ENCODE measurements at regions not wholly inside any gene's neighbourhood (a gene's known extent, or its start where the extent isn't known, plus 50 kb on each side); places are given as distances from the start of the nearest gene placed in this dataset.

GRCh38 chr9:29228558-29228957 is 1655.3 kb upstream of the C9orf72 start:
- Histone ChIP-seq H2BK120ac (ENCODE audit: insufficient read depth, low read length, poor library complexity) (no peak overlapping the region), H2AFZ (ENCODE audit: insufficient read depth, low read length, poor library complexity) (no peak overlapping the region), H3K9me3 (ENCODE audit: insufficient read depth, low read depth, low read length) (no peaks in the 10 kb centered on the region), H3K79me2 (ENCODE audit: control insufficient read depth, insufficient read depth, low read length, poor library complexity) (no peaks in the 10 kb centered on the region), H4K12ac (ENCODE audit: low read depth, low read length) (no peak overlapping the region), H3K18ac (ENCODE audit: low read length) (no peak overlapping the region), H3K4ac (ENCODE audit: low read depth, low read length) (no peak overlapping the region), H3K23ac (ENCODE audit: low read length) (no peak overlapping the region), H3K27ac (ENCODE audit: low read depth, low read length) (no peak overlapping the region), H2BK5ac (ENCODE audit: low read depth, low read length, poor library complexity) (no peak overlapping the region), H3K9ac (ENCODE audit: low read length) (no peak overlapping the region), H2BK12ac (ENCODE audit: low read length) (no peak overlapping the region), H3K36me3 (ENCODE audit: control insufficient read depth in 1 of 2, insufficient read depth in 2 of 2, low read length in 2 of 2) (no peaks in the 10 kb centered on the region), H3K79me1 (ENCODE audit: low read length) (no peaks in the 10 kb centered on the region), H3K4me2 (ENCODE audit: low read length) (no peak overlapping the region), H4K8ac (ENCODE audit: low read depth, low read length) (no peak overlapping the region), H3K4me3 (ENCODE audit: low read depth, low read length) (no peak overlapping the region), H3K27me3 (ENCODE audit: insufficient read depth, low read length) (no peaks in the 10 kb centered on the region), H3K4me1 (ENCODE audit: control insufficient read depth in 1 of 2, insufficient read depth in 2 of 2, low read length in 2 of 2) (no peaks in the 10 kb centered on the region), H4K91ac (ENCODE audit: low read depth, low read length) (no peak overlapping the region), H2AK5ac (ENCODE audit: low read length) (no peak overlapping the region), H3K14ac (ENCODE audit: low read length) (no peak overlapping the region)
- no CpG with 5 or more reads among the region's 2 CpGs for WGBS (ENCODE audit: extremely low coverage, insufficient coverage, insufficient read length)
- no peak for DNase-seq

- Histone ChIP-seq H3K27ac (ENCODE audit: low read depth, low read length) (no peak overlapping the region), H3K9ac (ENCODE audit: low read length) (no peak overlapping the region), H3K4me1 (ENCODE audit: control insufficient read depth in 1 of 2, insufficient read depth in 2 of 2, low read length in 2 of 2) (no peaks in the 10 kb centered on the region), H4K8ac (ENCODE audit: low read depth, low read length) (no peak overlapping the region), H2BK120ac (ENCODE audit: insufficient read depth, low read length, poor library complexity) (no peak overlapping the region), H3K4me3 (ENCODE audit: low read depth, low read length) (no peak overlapping the region), H3K36me3 (ENCODE audit: control insufficient read depth in 1 of 2, insufficient read depth in 2 of 2, low read length in 2 of 2) (no peaks in the 10 kb centered on the region), H3K4me2 (ENCODE audit: low read length) (no peak overlapping the region), H3K14ac (ENCODE audit: low read length) (no peak overlapping the region), H4K12ac (ENCODE audit: low read depth, low read length) (no peak overlapping the region), H3K27me3 (ENCODE audit: insufficient read depth, low read length) (no peaks in the 10 kb centered on the region), H3K23ac (ENCODE audit: low read length) (no peak overlapping the region), H4K91ac (ENCODE audit: low read depth, low read length) (no peak overlapping the region), H2AK5ac (ENCODE audit: low read length) (no peak overlapping the region), H3K79me1 (ENCODE audit: low read length) (no peaks in the 10 kb centered on the region), H3K79me2 (ENCODE audit: control insufficient read depth, insufficient read depth, low read length, poor library complexity) (no peaks in the 10 kb centered on the region), H3K9me3 (ENCODE audit: insufficient read depth, low read depth, low read length) (no peaks in the 10 kb centered on the region), H2BK5ac (ENCODE audit: low read depth, low read length, poor library complexity) (no peak overlapping the region), H2BK12ac (ENCODE audit: low read length) (no peak overlapping the region), H3K4ac (ENCODE audit: low read depth, low read length) (no peak overlapping the region), H2AFZ (ENCODE audit: insufficient read depth, low read length, poor library complexity) (no peak overlapping the region), H3K18ac (ENCODE audit: low read length) (no peak overlapping the region)
- WGBS (ENCODE audit: extremely low coverage, insufficient coverage, insufficient read length) = no CpG with 5 or more reads among the region's 2 CpGs
- no peak for DNase-seq
Observed at GRCh38 chr9:29230931-29231330, 1657.7 kb upstream of the C9orf72 start.

GRCh38 chr9:29233193-29233592 is 1659.9 kb upstream of the C9orf72 start:
- Histone ChIP-seq H3K27ac (ENCODE audit: low read depth, low read length) (no peak overlapping the region), H2BK120ac (ENCODE audit: insufficient read depth, low read length, poor library complexity) (no peak overlapping the region), H2BK5ac (ENCODE audit: low read depth, low read length, poor library complexity) (no peak overlapping the region), H3K9ac (ENCODE audit: low read length) (no peak overlapping the region), H3K4me3 (ENCODE audit: low read depth, low read length) (no peak overlapping the region), H3K14ac (ENCODE audit: low read length) (no peak overlapping the region), H3K9me3 (ENCODE audit: insufficient read depth, low read depth, low read length) (no peaks in the 10 kb centered on the region), H3K79me2 (ENCODE audit: control insufficient read depth, insufficient read depth, low read length, poor library complexity) (no peaks in the 10 kb centered on the region), H3K4me1 (ENCODE audit: control insufficient read depth in 1 of 2, insufficient read depth in 2 of 2, low read length in 2 of 2) (no peaks in the 10 kb centered on the region), H2BK12ac (ENCODE audit: low read length) (no peak overlapping the region), H3K4ac (ENCODE audit: low read depth, low read length) (no peak overlapping the region), H4K91ac (ENCODE audit: low read depth, low read length) (no peak overlapping the region), H3K18ac (ENCODE audit: low read length) (no peak overlapping the region), H2AFZ (ENCODE audit: insufficient read depth, low read length, poor library complexity) (no peak overlapping the region), H3K36me3 (ENCODE audit: control insufficient read depth in 1 of 2, insufficient read depth in 2 of 2, low read length in 2 of 2) (no peaks in the 10 kb centered on the region), H4K8ac (ENCODE audit: low read depth, low read length) (no peak overlapping the region), H3K27me3 (ENCODE audit: insufficient read depth, low read length) (no peaks in the 10 kb centered on the region), H3K79me1 (ENCODE audit: low read length) (no peaks in the 10 kb centered on the region), H3K23ac (ENCODE audit: low read length) (no peak overlapping the region), H2AK5ac (ENCODE audit: low read length) (no peak overlapping the region), H4K12ac (ENCODE audit: low read depth, low read length) (no peak overlapping the region), H3K4me2 (ENCODE audit: low read length) (no peak overlapping the region)
- no CpG with 5 or more reads among the region's 2 CpGs for WGBS (ENCODE audit: extremely low coverage, insufficient coverage, insufficient read length)
- DNase-seq = no peak

- Histone ChIP-seq H3K9me3 (ENCODE audit: insufficient read depth, low read depth, low read length) (no peaks in the 10 kb centered on the region), H4K12ac (ENCODE audit: low read depth, low read length) (no peak overlapping the region), H2AFZ (ENCODE audit: insufficient read depth, low read length, poor library complexity) (no peak overlapping the region), H3K27me3 (ENCODE audit: insufficient read depth, low read length) (no peaks in the 10 kb centered on the region), H3K79me2 (ENCODE audit: control insufficient read depth, insufficient read depth, low read length, poor library complexity) (no peaks in the 10 kb centered on the region), H2AK5ac (ENCODE audit: low read length) (no peak overlapping the region), H3K79me1 (ENCODE audit: low read length) (no peaks in the 10 kb centered on the region), H4K8ac (ENCODE audit: low read depth, low read length) (no peak overlapping the region), H3K4me1 (ENCODE audit: control insufficient read depth in 1 of 2, insufficient read depth in 2 of 2, low read length in 2 of 2) (no peaks in the 10 kb centered on the region), H3K18ac (ENCODE audit: low read length) (no peak overlapping the region), H3K27ac (ENCODE audit: low read depth, low read length) (no peak overlapping the region), H3K4ac (ENCODE audit: low read depth, low read length) (no peak overlapping the region), H4K91ac (ENCODE audit: low read depth, low read length) (no peak overlapping the region), H2BK5ac (ENCODE audit: low read depth, low read length, poor library complexity) (no peak overlapping the region), H3K4me2 (ENCODE audit: low read length) (no peak overlapping the region), H3K36me3 (ENCODE audit: control insufficient read depth in 1 of 2, insufficient read depth in 2 of 2, low read length in 2 of 2) (no peaks in the 10 kb centered on the region), H3K9ac (ENCODE audit: low read length) (no peak overlapping the region), H3K23ac (ENCODE audit: low read length) (no peak overlapping the region), H2BK12ac (ENCODE audit: low read length) (no peak overlapping the region), H3K14ac (ENCODE audit: low read length) (no peak overlapping the region), H2BK120ac (ENCODE audit: insufficient read depth, low read length, poor library complexity) (no peak overlapping the region), H3K4me3 (ENCODE audit: low read depth, low read length) (no peak overlapping the region)
- no peak for DNase-seq
- WGBS (ENCODE audit: extremely low coverage, insufficient coverage, insufficient read length) = no CpG with 5 or more reads among the region's 1 CpG
Observed at GRCh38 chr9:29241320-29241719, 1668.0 kb upstream of the C9orf72 start.
